ENCODE measurements at regions not wholly inside any gene's neighbourhood (a gene's known extent, or its start where the extent isn't known, plus 50 kb on each side); places are given as distances from the start of the nearest gene placed in this dataset.

DNA sequence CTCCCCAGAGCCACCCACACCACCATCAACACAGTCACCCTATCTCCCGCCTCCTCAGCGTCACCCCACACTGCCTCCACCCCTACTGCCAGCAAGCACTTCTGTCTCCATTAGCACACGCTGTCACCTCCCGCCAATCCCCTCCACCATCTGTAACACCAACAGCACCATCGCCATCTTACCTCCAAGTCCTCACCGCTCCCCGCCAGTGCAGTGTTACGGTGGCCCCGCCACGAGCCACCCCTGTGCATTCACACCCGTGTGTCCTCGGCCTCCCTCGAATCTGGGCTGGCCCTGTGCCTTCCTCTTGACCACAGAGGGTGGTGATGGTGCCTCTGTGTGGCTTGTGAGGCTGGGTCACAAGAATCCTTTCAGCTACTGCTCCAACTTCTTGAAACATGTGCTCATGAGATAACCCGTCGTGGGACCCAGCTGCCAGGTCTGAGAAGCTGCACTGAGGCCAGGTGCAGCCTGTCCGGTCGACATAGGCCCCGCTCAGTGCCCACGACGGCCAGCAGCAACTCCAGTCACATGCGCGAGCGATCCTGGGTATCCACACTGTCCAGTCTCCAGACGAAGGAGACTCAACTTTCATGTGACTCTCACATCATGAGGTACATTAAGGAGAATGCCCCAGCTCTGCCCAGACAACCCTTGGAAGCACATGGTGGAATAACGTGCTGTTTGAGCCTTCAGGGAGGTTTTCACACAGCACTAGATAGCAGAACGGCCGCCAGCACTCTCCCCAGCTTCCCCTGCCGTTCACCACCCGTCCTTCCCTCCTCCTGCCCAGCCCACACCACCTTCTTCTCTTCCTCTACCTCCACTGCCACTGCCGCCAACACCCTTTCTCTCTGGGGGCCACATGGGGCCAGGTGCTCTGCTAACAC lies 72.6 kb upstream of the ASB18 start:
- Histone ChIP-seq H4K20me1 (ENCODE audit: insufficient read depth, low read length) (no peaks in the 10 kb centered on the region), H3K79me2 (ENCODE audit: insufficient read depth, low read length) (no peaks in the 10 kb centered on the region), H3K4me2 (ENCODE audit: low read depth, low read length) (no peak overlapping the region; the same call in 1 of the 2 replicates), H3K36me3 (replicated peaks in 1 of 2; ENCODE audit: control insufficient read depth in 1 of 2, insufficient read depth in 2 of 2, low read length in 2 of 2) (no peaks in the 10 kb centered on the region), H3K27ac (ENCODE audit: extremely low read length, insufficient read depth, low read length) (no peak overlapping the region), H3K4me3 (replicated peaks in 1 of 3; ENCODE audit: insufficient read depth in 1 of 3, low read depth in 2 of 3, low read length in 3 of 3) (no peak overlapping the region), H3K9ac (ENCODE audit: insufficient read depth, low read depth, low read length) (no peak overlapping the region), H3K9me3 (ENCODE audit: low read length) (no peaks in the 10 kb centered on the region), H2AFZ (ENCODE audit: low read length) (no peak overlapping the region), H3K4me1 (ENCODE audit: insufficient read depth, low read length) (peaks cover 10% of the 10 kb centered on the region), H3K27me3 (ENCODE audit: control insufficient read depth in 1 of 2, insufficient read depth in 2 of 2, low read length in 2 of 2) (peaks cover 4 to 43% of the 10 kb centered on the region in 2 experiments; a peak in 4 of 5 replicates)
- 51% methylated on average over 30 of the region's 30 CpGs for WGBS (ENCODE audit: low lambda C conversion rate)
- peak; percentile 15; the same call in 1 of the 3 replicates for ATAC-seq
- in situ Hi-C loops (cut with HindIII; ENCODE audit: extremely low pct_ligation_motif_present, low pct_unique_long_range_greater_than_20kb) (no loop called here), intact Hi-C loops (cut with micrococcal nuclease; ENCODE audit: unreplicated experiment) (no loop called here)
- POLR2A ChIA-PET: no interaction called here
- TF ChIP-seq, protein P1, sequence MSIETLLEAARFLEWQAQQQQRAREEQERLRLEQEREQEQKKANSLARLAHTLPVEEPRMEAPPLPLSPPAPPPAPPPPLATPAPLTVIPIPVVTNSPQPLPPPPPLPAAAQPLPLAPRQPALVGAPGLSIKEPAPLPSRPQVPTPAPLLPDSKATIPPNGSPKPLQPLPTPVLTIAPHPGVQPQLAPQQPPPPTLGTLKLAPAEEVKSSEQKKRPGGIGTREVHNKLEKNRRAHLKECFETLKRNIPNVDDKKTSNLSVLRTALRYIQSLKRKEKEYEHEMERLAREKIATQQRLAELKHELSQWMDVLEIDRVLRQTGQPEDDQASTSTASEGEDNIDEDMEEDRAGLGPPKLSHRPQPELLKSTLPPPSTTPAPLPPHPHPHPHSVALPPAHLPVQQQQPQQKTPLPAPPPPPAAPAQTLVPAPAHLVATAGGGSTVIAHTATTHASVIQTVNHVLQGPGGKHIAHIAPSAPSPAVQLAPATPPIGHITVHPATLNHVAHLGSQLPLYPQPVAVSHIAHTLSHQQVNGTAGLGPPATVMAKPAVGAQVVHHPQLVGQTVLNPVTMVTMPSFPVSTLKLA (IDR thresholded peaks at IDR 0.05): 0 out of 2 replicates have a peak, but pooled peaks have one; percentile 11
- TF ChIP-seq LRRFIP1 (CRISPR knock-in tag; conservative IDR thresholded peaks at IDR 0.05) (no peak), ZNF768 (CRISPR knock-in tag; IDR thresholded peaks at IDR 0.05) (0 out of 2 replicates have a peak, but pooled peaks have one; percentile 14), NCOR1 (IDR thresholded peaks at IDR 0.05; ENCODE audit: borderline replicate concordance, low read length) (no peak)
- no peak for FAIRE-seq
- no TSS peak for BruUV-seq (replicated peaks)
- no peak for DNase-seq (ENCODE audit: low spot score)
- CTCF ChIA-PET (ENCODE audit: low intra/inter-chr PET ratio, low total read pairs): no interaction called here
